Esophagus squamous epithelium (tissue), 4 donors: ENCODE measurements at regions not wholly inside any gene's neighbourhood (a gene's known extent, or its start where the extent isn't known, plus 50 kb on each side); places are given as distances from the start of the nearest gene placed in this dataset.

Experiments used
- CTCF ChIP-seq, 6 experiments: fragments of 450-650 bp in 4 of 6; fragments of 200-600 bp in 2 of 6; sonication (generic) in 2 of 6; IDR thresholded peaks; one replicate each; pipeline ENCODE4 v1.5.1; 2016 to 2019; ENCODE audit warnings: antibody characterized with exemption in 6 of 6, mild to moderate bottlenecking in 4 of 6, moderate library complexity in 4 of 6
- POLR2A ChIP-seq, 4 donors: fragments of 450-650 bp; IDR thresholded peaks; one replicate each; pipeline ENCODE4 v1.6.1; 2017; ENCODE audit warnings: antibody characterized with exemption in 4 of 4, mild to moderate bottlenecking in 4 of 4, moderate library complexity in 3 of 4

- TF ChIP-seq CTCF (IDR thresholded peaks at IDR 0.05) (no peak), POLR2A (IDR thresholded peaks at IDR 0.05) (no peak)
These were observed 725.1 kb upstream of the CDH7 start for GRCh38 chr18:65025756-65026155.
